Hepatocyte (in vitro differentiated cells): ENCODE measurements at regions not wholly inside any gene's neighbourhood (a gene's known extent, or its start where the extent isn't known, plus 50 kb on each side); places are given as distances from the start of the nearest gene placed in this dataset.
A peak's percentile ranks its signal among the peaks of the same experiment; 100 is the strongest.

Source experiments
- DNase-seq: peaks from one replicate; pipeline ENCODE4 v3.0.0-alpha.2; 2016; ENCODE audit warnings: low spot score
- H2AFZ ChIP-seq: fragments of 200-600 bp; sonication (generic); 2 replicates; pipeline ENCODE4 v1.6.0; 2016; ENCODE audit warnings: antibody characterized with exemption, mild to moderate bottlenecking
- H3K27ac ChIP-seq: fragments of 200-600 bp; sonication (generic); 2 replicates; pipeline ENCODE4 v1.5.1; 2016; ENCODE audit warnings: mild to moderate bottlenecking
- H3K27me3 ChIP-seq: fragments of 200-600 bp; sonication (generic); 2 replicates; pipeline ENCODE4 v1.6.1; 2016
- H3K36me3 ChIP-seq: fragments of 200-600 bp; sonication (generic); replicated peaks from 2 replicates; pipeline ENCODE4 v1.5.1; 2016; ENCODE audit warnings: low read depth; ENCODE audit not compliant: insufficient read depth
- H3K4me1 ChIP-seq: fragments of 200-600 bp; sonication (generic); 2 replicates; pipeline ENCODE4 v1.5.1; 2016; ENCODE audit warnings: mild to moderate bottlenecking, moderate library complexity; ENCODE audit not compliant: insufficient read depth
- H3K4me2 ChIP-seq: fragments of 200-600 bp; sonication (generic); 2 replicates; pipeline ENCODE4 v1.6.0; 2016
- H3K4me3 ChIP-seq: fragments of 200-600 bp; sonication (generic); 2 replicates; pipeline ENCODE4 v1.5.1; 2016; ENCODE audit warnings: mild to moderate bottlenecking
- H3K79me2 ChIP-seq: fragments of 200-600 bp; sonication (generic); 2 replicates; pipeline ENCODE4 v1.6.0; 2017; ENCODE audit warnings: mild to moderate bottlenecking
- H3K9me2 ChIP-seq: fragments of 200-600 bp; sonication (generic); replicated peaks from 2 replicates; pipeline ENCODE4 v1.6.0; 2017; ENCODE audit warnings: mild to moderate bottlenecking; ENCODE audit not compliant: insufficient read depth
- H3K9me3 ChIP-seq: fragments of 200-600 bp; sonication (generic); 2 replicates; pipeline ENCODE4 v1.5.1; 2016; ENCODE audit warnings: low read depth, mild to moderate bottlenecking
- H4K20me1 ChIP-seq: fragments of 200-600 bp; sonication (generic); 2 replicates; pipeline ENCODE4 v1.6.0; 2016; ENCODE audit warnings: mild to moderate bottlenecking; ENCODE audit not compliant: insufficient read depth, poor library complexity, severe bottlenecking
- EZH2 ChIP-seq: fragments of 200-600 bp; sonication (generic); IDR thresholded peaks from 2 replicates; pipeline ENCODE4 v1.6.1; 2016; ENCODE audit warnings: antibody characterized with exemption, mild to moderate bottlenecking, borderline replicate concordance
- EZH2phosphoT487 ChIP-seq: fragments of 200-600 bp; sonication (generic); IDR thresholded peaks from one replicate; pipeline ENCODE4 v1.6.1; 2018; ENCODE audit warnings: antibody characterized with exemption, mild to moderate bottlenecking, low read depth, moderate library complexity; ENCODE audit not compliant: unreplicated experiment, severe bottlenecking
- whole genome bisulfite sequencing: methylation state at CpG from one replicate; pipeline ENCODE4 v1.1.6; 2016; ENCODE audit warnings: low lambda C conversion rate; ENCODE audit errors: missing lambda C conversion rate; 5-methylcytosine and 5-hydroxymethylcytosine counted together
- TF ChIP-seq, protein P1 (sequence below): fragments of 200-600 bp; sonication (generic); IDR thresholded peaks from 2 replicates; pipeline ENCODE4 v1.5.1; 2016; ENCODE audit warnings: antibody characterized with exemption, mild to moderate bottlenecking; ENCODE audit not compliant: poor library complexity

DNA sequence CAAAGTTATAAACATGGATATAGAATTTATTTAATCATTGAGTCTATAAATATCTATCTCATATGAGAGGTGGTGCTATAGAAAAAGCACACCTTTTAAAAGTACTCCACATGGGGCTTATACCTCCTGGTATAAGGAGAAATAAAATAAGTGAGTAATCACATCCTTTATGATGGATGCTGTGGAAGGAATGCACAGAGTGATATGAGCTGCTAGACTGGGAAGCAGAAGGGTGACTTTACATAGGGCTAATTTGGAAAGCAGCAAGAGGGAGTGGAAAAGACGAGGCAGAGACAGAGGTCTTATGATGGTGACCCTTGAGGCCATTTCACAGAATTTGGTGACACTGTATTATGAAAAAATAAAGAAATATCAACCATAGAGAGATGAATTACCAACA, 59.4 kb upstream of the AHR start:
- H3K9me3 ChIP-seq: no peaks in the 10 kb centered on the region

DNA sequence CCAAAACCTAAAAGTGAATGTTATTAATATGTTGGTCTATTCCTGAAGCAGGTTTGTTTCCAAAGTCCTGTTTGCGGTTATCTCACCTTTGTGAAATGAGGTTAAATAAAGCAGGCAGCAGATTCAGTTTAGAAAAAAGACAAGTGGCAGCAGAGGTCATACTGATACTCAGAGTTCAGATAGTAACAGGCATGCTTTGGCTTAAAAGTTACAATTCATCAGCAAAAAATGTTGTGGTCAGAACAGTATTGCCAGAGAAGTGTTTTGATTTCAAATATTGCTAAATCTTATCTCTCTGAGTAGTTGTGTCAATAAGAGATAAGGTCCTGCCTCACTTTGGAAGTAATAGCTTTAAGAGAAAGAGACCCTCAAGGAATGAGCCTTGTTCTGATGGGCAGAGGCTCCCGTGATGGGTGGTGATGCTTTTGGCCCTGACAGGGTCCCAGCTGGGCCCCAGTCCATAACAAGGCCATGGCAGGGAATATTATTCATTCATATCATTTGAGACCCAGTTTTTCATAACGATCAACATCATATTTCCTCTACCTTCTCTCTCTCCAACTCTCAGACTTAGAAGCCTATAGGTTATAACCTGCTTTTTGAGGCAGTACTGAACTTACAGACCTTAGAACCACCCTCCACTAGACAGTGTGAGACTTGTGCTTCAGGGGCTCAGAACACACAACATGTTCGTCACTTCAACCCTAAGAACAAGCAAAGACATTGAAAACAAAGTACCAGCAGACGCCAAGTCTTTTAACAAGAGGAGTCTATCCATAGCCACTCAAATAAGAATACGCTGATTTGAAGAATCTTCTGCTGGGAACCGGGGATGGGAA, 58.5 kb upstream of the AHR start:
- H3K9me3 ChIP-seq: no peaks in the 10 kb centered on the region
- no peaks in the 10 kb centered on the region for H4K20me1 ChIP-seq
- H2AFZ ChIP-seq: no peak overlapping the region
- peaks cover 4% of the 10 kb centered on the region for H3K4me1 ChIP-seq
- no peaks in the 10 kb centered on the region for H3K36me3 ChIP-seq
- peak overlapping the region; percentile 30 for H3K27ac ChIP-seq
- no peaks in the 10 kb centered on the region for H3K79me2 ChIP-seq
- DNase-seq: peak; percentile 6
- H3K4me3 ChIP-seq: no peak overlapping the region
- H3K4me2 ChIP-seq: peak overlapping the region; percentile 24
- TF ChIP-seq, protein P1, sequence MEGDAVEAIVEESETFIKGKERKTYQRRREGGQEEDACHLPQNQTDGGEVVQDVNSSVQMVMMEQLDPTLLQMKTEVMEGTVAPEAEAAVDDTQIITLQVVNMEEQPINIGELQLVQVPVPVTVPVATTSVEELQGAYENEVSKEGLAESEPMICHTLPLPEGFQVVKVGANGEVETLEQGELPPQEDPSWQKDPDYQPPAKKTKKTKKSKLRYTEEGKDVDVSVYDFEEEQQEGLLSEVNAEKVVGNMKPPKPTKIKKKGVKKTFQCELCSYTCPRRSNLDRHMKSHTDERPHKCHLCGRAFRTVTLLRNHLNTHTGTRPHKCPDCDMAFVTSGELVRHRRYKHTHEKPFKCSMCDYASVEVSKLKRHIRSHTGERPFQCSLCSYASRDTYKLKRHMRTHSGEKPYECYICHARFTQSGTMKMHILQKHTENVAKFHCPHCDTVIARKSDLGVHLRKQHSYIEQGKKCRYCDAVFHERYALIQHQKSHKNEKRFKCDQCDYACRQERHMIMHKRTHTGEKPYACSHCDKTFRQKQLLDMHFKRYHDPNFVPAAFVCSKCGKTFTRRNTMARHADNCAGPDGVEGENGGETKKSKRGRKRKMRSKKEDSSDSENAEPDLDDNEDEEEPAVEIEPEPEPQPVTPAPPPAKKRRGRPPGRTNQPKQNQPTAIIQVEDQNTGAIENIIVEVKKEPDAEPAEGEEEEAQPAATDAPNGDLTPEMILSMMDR: no peak
- TF ChIP-seq EZH2 (no peak), EZH2phosphoT487 (no peak)
- no peaks in the 10 kb centered on the region for H3K27me3 ChIP-seq
- no peaks in the 10 kb centered on the region for H3K9me2 ChIP-seq
- WGBS: 64% methylated on average over 7 of the region's 7 CpGs

More for the DNA sequence above, 59.4 kb upstream of the AHR start:
- H3K4me3 ChIP-seq: no peak overlapping the region
- 69% methylated on average over 1 of the region's 1 CpG for WGBS
- H3K9me2 ChIP-seq: no peaks in the 10 kb centered on the region
- H3K79me2 ChIP-seq: no peaks in the 10 kb centered on the region
- no peaks in the 10 kb centered on the region for H3K36me3 ChIP-seq
- no peaks in the 10 kb centered on the region for H3K27me3 ChIP-seq
- H3K27ac ChIP-seq: no peak overlapping the region
- H3K4me2 ChIP-seq: peak overlapping the region; percentile 24
- H2AFZ ChIP-seq: no peak overlapping the region
- TF ChIP-seq, protein P1: no peak
- TF ChIP-seq EZH2phosphoT487 (no peak), EZH2 (no peak)
- H4K20me1 ChIP-seq: no peaks in the 10 kb centered on the region
- no peak for DNase-seq
- peaks cover 9% of the 10 kb centered on the region for H3K4me1 ChIP-seq

DNA sequence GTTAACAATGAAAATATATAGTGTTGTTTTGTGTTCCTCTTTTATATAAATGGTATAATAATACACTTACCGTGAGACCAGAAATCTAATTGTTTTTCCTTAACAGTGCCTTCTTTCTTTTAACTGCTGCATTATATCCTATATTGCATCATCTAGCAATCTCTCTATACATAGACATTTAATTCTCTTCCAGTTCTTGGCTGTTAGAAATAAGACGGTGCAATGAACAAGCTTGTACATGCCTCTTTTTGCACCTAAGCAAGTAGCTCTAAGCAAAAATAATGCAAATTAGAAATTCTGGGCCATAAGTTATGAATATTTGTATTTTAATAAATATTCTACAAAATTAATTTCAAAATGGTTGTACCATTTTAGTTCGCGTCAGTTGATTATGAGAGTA, 55.9 kb upstream of the AHR start:
- no peak overlapping the region for H3K4me3 ChIP-seq
- TF ChIP-seq EZH2 (no peak), EZH2phosphoT487 (no peak)
- TF ChIP-seq, protein P1: no peak
- no peaks in the 10 kb centered on the region for H3K27me3 ChIP-seq
- no peaks in the 10 kb centered on the region for H3K79me2 ChIP-seq
- WGBS: 97% methylated on average over 4 of the region's 4 CpGs
- H3K9me3 ChIP-seq: no peaks in the 10 kb centered on the region
- DNase-seq: no peak
- H3K9me2 ChIP-seq: no peaks in the 10 kb centered on the region
- H2AFZ ChIP-seq: no peak overlapping the region
- H4K20me1 ChIP-seq: no peaks in the 10 kb centered on the region
- H3K4me2 ChIP-seq: no peak overlapping the region
- no peak overlapping the region for H3K27ac ChIP-seq
- no peaks in the 10 kb centered on the region for H3K4me1 ChIP-seq
- H3K36me3 ChIP-seq: no peaks in the 10 kb centered on the region
